ENCODE measurements at regions not wholly inside any gene's neighbourhood (a gene's known extent, or its start where the extent isn't known, plus 50 kb on each side); places are given as distances from the start of the nearest gene placed in this dataset.
A peak's percentile ranks its signal among the peaks of the same experiment; 100 is the strongest.
"Not testable (repeated sequence)": the region's sequence is repeated elsewhere in the genome, so short reads cannot be mapped to it uniquely, and the experiment has no call there.

DNA sequence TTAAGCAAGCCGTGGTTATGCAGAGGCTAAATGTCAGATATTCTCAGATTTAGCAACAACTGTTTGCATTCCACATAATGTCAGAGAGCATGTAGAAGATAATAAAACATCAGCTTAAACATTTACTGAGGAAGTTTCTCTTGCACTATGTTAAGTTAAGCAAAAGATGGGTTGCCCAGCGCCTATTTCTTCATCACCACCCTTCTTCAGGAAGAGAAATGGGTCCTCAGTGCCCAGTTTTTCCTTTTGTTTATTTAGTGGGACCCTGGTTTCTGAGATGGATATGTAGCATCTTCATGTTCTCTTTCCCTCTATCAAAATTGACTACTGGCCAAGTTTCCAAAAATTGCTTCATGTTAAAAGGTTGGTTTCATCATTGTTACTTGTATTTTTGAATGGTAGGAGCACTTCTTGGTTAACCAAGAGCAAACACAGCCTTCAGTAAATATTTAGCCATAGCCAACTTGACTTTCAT lies 356.8 kb downstream of the RFC3 start:
- TF ChIP-seq, protein P1, sequence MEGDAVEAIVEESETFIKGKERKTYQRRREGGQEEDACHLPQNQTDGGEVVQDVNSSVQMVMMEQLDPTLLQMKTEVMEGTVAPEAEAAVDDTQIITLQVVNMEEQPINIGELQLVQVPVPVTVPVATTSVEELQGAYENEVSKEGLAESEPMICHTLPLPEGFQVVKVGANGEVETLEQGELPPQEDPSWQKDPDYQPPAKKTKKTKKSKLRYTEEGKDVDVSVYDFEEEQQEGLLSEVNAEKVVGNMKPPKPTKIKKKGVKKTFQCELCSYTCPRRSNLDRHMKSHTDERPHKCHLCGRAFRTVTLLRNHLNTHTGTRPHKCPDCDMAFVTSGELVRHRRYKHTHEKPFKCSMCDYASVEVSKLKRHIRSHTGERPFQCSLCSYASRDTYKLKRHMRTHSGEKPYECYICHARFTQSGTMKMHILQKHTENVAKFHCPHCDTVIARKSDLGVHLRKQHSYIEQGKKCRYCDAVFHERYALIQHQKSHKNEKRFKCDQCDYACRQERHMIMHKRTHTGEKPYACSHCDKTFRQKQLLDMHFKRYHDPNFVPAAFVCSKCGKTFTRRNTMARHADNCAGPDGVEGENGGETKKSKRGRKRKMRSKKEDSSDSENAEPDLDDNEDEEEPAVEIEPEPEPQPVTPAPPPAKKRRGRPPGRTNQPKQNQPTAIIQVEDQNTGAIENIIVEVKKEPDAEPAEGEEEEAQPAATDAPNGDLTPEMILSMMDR (conservative IDR thresholded peaks at IDR 0.05; ENCODE audit: low read depth, low read length), result no peak
- peak; percentile 91 for DNase-seq (ENCODE audit: low read depth)
- no peak overlapping the region for H3K4me3 ChIP-seq (ENCODE audit: low read depth, low read length)

DNA sequence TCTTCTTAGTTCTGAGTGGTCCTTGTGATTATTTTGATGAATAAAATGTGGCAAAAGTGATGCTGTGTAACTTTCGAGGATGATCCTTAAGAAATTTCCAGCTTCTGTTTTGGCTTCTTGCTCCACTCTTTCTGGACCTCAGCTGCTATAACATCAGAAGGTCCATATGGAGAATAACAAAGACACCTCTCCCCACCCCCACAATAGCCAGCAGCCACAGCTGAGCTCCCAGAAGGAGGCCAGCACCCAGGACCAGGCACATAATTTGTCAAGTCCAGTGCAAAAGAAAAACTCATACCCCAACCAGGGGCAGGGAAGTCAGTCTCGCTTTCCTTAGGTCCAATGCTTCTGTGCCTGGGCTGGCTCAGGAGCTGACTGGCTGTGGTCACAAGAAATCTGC lies 357.6 kb downstream of the RFC3 start:
- TF ChIP-seq, protein P1 (conservative IDR thresholded peaks at IDR 0.05; ENCODE audit: low read depth, low read length), result no peak
- H3K4me3 ChIP-seq (ENCODE audit: low read depth, low read length), result no peak overlapping the region
- no peak for DNase-seq (ENCODE audit: low read depth)

DNA sequence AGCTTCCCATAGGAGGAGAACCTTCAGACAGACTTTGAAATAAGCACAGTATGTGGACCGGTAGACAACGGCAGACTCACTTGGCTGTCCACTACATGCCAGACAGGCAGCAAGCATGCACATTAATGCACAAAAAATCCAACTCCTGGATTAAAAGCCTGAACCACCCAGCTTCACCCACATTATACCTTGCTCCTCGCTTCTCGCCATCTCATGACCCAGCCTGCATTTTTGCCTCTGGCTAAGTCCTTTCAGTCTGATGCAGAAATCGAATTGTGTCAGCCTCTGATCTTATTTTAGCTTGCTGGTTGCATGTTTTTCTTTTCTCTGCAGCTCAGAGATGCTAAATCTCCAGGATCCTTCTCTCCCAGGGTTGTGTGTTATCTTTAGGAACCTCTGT lies 358.7 kb downstream of the RFC3 start:
- H3K4me3 ChIP-seq (ENCODE audit: low read depth, low read length), result no peak overlapping the region
- DNase-seq (ENCODE audit: low read depth), result no peak
- TF ChIP-seq, protein P1 (conservative IDR thresholded peaks at IDR 0.05; ENCODE audit: low read depth, low read length), result no peak

DNA sequence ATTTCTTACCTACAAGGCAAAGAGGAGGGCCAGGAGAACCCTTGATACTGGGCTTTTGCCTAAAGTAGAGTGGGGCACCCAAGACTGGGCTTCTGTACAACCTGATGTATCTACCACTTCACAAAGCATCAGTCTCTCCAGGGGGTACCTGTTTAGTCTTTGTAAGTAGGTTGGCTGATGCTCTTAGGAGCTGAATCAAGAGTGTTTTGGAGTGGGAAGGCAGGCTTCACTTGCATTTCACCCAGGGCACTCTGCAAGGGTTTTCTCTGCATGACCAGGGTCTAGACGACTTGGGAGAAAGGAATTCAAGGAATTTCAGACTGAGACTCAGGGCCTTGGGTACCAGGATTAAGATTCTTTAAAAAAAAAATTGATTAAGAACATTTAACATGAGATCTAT lies 361.5 kb downstream of the RFC3 start:
- no peak overlapping the region for H3K4me3 ChIP-seq (ENCODE audit: low read depth, low read length)
- TF ChIP-seq, protein P1 (conservative IDR thresholded peaks at IDR 0.05; ENCODE audit: low read depth, low read length), result no peak
- DNase-seq (ENCODE audit: low read depth), result peak; percentile 51

DNA sequence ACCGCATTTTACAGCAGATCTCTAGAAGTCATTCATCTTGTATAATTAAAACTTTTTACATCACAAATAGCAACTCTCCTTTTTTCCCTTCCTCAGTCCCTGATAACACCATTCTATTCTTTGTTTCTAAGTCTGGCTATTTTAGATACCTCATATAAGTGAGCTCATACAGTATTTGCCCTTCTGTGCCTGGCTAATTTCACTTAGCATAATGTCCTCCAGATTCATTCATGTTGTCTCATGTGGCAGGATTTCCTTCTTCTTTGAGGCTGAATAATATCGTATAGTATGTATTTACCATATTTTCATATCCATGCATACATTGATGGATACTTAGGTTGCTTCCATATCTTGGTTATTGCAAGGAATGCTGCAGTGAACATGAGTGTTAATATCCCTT lies 362.0 kb downstream of the RFC3 start:
- TF ChIP-seq, protein P1 (conservative IDR thresholded peaks at IDR 0.05; ENCODE audit: low read depth, low read length), result no peak
- H3K4me3 ChIP-seq (ENCODE audit: low read depth, low read length), result no peak overlapping the region
- DNase-seq (ENCODE audit: low read depth), result no peak

DNA sequence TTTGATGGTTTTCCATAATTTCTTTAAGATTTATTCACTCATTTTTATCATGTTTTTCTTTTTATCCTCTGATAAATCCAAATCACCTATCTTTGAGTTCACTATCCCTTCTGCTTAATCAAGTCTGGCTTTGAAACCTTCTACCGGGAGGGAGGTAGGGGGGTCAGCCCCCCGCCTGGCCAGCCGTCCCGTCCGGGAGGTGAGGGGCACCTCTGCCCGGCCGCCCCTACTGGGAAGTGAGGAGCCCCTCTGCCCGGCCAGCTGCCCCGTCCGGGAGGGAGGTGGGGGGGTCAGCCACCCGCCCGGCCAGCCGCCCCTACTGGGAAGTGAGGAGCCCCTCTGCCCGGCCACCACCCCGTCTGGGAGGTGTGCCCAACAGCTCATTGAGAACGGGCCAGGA lies 363.3 kb downstream of the RFC3 start:
- not testable (repeated sequence) for H3K4me3 ChIP-seq (ENCODE audit: low read depth, low read length); DNase-seq (ENCODE audit: low read depth)

DNA sequence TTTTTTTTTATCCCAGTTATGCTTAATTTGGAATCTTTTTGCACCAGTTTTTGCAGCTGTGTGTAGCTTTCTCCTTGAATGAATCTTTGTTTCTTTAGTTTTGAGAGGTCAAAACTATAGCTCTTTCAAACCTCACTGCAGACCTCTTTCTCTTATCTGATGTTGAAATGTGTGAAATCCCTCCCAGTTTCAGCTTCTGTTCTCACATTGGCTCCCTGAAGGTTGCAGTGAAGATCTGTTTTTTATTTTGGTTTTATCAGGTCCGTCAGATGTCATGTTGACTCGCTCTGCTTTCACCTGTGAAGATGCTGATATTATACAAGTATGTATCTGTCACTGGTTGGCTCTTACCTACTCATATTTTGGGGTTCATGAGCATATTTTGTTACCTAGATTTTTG lies 372.0 kb downstream of the RFC3 start:
- no peak for DNase-seq (ENCODE audit: low read depth)
- H3K4me3 ChIP-seq (ENCODE audit: low read depth, low read length), result no peak overlapping the region
- TF ChIP-seq, protein P1 (conservative IDR thresholded peaks at IDR 0.05; ENCODE audit: low read depth, low read length), result no peak

Data from choroid plexus epithelial cell (primary cell).